Nephron (organoid): ENCODE measurements at regions not wholly inside any gene's neighbourhood (a gene's known extent, or its start where the extent isn't known, plus 50 kb on each side); places are given as distances from the start of the nearest gene placed in this dataset.

Experiments used
- H3K27ac Mint-ChIP-seq, 3 experiments: 2 replicates each; pipeline ENCODE4 v1.8.0; 2020; ENCODE audit warnings: mixed read lengths in 3 of 3, mild to moderate bottlenecking in 2 of 3, moderate library complexity in 1 of 3
- H3K27me3 Mint-ChIP-seq: 2 replicates; pipeline ENCODE4 v1.8.0; 2021; ENCODE audit warnings: low read depth, mild to moderate bottlenecking, moderate library complexity, mixed read lengths
- H3K36me3 Mint-ChIP-seq: 2 replicates; pipeline ENCODE4 v1.8.0; 2020; ENCODE audit warnings: low read depth, mixed read lengths
- H3K4me1 Mint-ChIP-seq: 2 replicates; pipeline ENCODE4 v1.8.0; 2020; ENCODE audit warnings: mixed read lengths
- H3K4me3 Mint-ChIP-seq, 3 experiments: 2 replicates each; pipeline ENCODE4 v1.8.0; 2020; ENCODE audit warnings: mild to moderate bottlenecking in 3 of 3, mixed read lengths in 3 of 3, moderate library complexity in 2 of 3
- H3K9me3 Mint-ChIP-seq: 2 replicates; pipeline ENCODE4 v1.8.0; 2020; ENCODE audit warnings: mixed read lengths
- TF ChIP-seq, protein P1 (sequence below), 3 experiments: fragments of 200-600 bp; sonication (generic); IDR thresholded peaks; one replicate each; pipeline ENCODE4 v1.5.0; 2021; ENCODE audit warnings: antibody characterized with exemption in 3 of 3; ENCODE audit not compliant: unreplicated experiment in 3 of 3

DNA sequence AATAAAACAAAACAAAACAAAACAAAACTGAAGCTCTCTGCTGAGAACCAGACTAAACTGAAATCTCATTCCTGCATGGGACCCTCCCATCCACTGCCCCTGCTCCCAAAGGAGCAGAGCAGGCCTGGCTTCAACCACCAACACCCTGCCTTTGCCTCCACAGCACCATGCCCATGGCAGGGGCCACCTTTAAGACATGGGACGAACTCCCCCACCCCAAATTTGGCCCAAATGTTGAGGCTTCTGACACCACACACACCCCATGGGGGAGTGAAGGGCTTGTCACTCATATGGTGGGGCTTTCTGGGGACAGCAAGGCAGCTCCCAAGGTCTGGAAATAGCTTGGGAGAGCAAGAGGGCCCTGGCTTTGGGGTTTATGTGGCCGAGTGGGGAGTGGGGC is 177.2 kb downstream of the KIF26A start:
- no peak overlapping the region for H3K27ac Mint-ChIP-seq
- peaks cover 3% of the 10 kb centered on the region for H3K9me3 Mint-ChIP-seq
- TF ChIP-seq, protein P1, sequence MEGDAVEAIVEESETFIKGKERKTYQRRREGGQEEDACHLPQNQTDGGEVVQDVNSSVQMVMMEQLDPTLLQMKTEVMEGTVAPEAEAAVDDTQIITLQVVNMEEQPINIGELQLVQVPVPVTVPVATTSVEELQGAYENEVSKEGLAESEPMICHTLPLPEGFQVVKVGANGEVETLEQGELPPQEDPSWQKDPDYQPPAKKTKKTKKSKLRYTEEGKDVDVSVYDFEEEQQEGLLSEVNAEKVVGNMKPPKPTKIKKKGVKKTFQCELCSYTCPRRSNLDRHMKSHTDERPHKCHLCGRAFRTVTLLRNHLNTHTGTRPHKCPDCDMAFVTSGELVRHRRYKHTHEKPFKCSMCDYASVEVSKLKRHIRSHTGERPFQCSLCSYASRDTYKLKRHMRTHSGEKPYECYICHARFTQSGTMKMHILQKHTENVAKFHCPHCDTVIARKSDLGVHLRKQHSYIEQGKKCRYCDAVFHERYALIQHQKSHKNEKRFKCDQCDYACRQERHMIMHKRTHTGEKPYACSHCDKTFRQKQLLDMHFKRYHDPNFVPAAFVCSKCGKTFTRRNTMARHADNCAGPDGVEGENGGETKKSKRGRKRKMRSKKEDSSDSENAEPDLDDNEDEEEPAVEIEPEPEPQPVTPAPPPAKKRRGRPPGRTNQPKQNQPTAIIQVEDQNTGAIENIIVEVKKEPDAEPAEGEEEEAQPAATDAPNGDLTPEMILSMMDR (IDR thresholded peaks at IDR 0.05; ENCODE audit: unreplicated experiment in 3 of 3): no peak

DNA sequence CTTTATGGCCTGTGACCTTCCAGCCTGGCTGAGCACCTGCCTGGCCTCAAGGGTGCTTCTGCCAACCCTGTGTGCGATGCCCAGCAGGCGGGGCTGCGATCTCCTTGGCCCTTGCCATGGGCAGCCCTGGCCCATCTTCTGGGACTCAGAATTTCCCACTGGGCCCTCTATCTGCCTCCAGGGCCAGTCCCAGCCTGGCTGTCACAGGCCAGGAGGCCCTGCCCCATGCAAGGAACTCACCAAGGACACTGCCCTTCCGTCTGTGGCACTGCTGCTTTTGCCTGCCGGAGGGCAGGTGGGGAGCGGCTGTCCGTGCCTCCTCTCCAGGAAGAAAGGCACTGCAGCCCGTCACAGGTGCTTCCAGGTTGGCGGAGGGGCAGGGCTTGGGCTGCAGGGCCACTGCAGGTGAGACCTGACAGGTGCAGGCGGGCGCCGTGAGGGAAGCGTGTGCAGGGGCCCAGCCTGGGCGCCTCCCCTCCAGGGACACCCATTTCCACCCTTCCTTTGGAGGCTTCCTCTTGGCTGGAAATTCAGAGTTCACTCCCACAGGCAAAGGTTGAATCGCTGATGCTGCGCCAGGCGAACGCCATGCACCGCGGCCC is 177.8 kb downstream of the KIF26A start:
- Mint-ChIP-seq H3K9me3 (peaks cover 3% of the 10 kb centered on the region), H3K4me3 (no peak overlapping the region), H3K36me3 (no peaks in the 10 kb centered on the region), H3K27ac (no peak overlapping the region), H3K27me3 (peaks cover 35% of the 10 kb centered on the region), H3K4me1 (no peaks in the 10 kb centered on the region)
- TF ChIP-seq, protein P1 (IDR thresholded peaks at IDR 0.05; ENCODE audit: unreplicated experiment in 3 of 3): no peak

More for the DNA sequence above, 177.2 kb downstream of the KIF26A start:
- Mint-ChIP-seq H3K4me1 (no peaks in the 10 kb centered on the region), H3K36me3 (no peaks in the 10 kb centered on the region), H3K4me3 (no peak overlapping the region), H3K27me3 (peaks cover 31% of the 10 kb centered on the region)

DNA sequence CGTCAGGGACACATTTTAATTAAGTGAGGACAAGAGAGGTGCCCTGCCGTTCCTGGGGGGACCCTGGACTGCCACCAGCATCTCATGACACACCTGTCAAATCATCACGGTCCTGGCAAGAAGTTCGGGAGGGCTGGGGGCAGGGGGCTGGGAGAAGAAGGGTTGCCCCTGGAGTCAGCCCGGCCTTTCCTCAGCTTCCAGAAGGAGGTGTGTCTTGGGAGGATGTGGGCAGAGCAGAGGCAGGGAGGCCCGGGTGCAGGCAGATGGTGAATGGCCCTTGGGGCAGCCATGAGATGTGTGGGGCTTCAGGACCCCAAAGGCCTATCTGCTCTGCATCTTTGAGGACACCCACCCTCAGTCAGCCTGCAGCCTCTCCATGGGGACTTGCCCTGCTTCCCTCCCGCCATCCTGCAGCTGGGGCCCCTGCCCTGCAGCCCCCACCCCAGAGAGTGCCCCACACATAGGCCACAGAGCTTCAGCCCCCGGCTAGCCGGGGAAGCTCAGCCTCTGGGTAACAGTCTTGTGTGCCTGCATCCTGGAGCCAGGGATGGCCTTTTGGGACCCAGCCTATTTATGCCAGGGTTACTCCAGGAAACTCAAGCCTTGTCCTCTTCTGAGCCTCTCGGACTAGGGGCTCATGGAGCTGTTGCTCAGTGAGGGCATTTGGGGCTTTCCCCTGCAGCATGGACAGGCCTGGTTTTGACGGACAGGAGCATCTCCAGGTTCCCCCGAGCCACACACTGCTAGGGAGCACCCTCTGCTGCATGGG is 178.5 kb downstream of the KIF26A start:
- Mint-ChIP-seq H3K4me1 (no peaks in the 10 kb centered on the region), H3K4me3 (no peak overlapping the region), H3K9me3 (no peaks in the 10 kb centered on the region), H3K27me3 (peaks cover 41% of the 10 kb centered on the region), H3K27ac (no peak overlapping the region), H3K36me3 (no peaks in the 10 kb centered on the region)
- TF ChIP-seq, protein P1 (IDR thresholded peaks at IDR 0.05; ENCODE audit: unreplicated experiment in 3 of 3): no peak

DNA sequence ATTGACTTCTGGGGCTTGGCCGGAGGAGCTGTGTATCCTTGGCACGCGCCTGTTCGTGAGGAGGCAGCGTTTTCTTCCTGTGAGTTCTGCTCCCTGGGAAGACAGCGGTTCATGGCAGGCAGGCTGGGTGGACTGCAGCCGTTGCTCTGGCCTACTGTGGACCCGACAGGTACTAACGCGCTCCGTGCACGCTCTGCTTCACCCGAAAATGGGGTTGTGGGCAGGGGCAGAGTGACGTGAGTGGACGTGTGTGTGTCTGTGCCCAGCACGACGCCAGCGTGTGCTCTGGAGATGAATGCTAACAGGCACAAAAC is 179.1 kb downstream of the KIF26A start:
- no peaks in the 10 kb centered on the region for H3K36me3 Mint-ChIP-seq
- no peaks in the 10 kb centered on the region for H3K4me1 Mint-ChIP-seq
- no peaks in the 10 kb centered on the region for H3K9me3 Mint-ChIP-seq
- H3K27me3 Mint-ChIP-seq: peaks cover 42% of the 10 kb centered on the region
- no peak overlapping the region for H3K27ac Mint-ChIP-seq
- TF ChIP-seq, protein P1 (IDR thresholded peaks at IDR 0.05; ENCODE audit: unreplicated experiment in 3 of 3): no peak
- no peak overlapping the region for H3K4me3 Mint-ChIP-seq

DNA sequence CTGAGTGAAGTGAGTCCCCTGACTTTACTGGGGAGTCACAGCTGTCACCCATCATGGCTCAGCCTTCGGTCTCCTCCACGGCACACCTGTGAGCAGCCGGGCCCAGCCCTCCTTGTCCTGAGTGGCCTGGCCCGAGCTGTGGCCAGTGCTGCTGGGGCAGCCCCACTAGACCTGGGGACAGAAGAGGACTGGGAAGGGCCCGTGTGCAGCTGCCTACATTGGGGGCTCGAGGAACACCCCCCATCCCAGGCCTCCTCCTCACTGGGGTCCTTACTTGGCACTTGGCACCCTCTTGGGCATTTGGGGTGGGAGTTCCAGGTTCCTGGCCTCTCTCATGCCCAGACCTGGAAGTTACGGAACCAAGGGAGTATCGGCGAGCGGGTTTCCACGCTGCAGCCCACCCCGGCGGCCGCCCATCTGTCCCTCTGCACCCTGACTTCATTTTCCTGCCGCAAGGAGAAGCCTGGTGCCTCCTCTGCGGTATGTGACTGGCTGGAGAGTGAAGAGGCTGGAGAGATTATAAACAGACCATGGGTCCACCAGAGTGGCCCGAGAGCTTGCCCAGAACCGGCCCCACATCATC is 179.7 kb downstream of the KIF26A start:
- Mint-ChIP-seq H3K36me3 (no peaks in the 10 kb centered on the region), H3K4me3 (no peak overlapping the region), H3K27ac (no peak overlapping the region), H3K27me3 (peaks cover 44% of the 10 kb centered on the region), H3K4me1 (no peaks in the 10 kb centered on the region), H3K9me3 (no peaks in the 10 kb centered on the region)
- TF ChIP-seq, protein P1 (IDR thresholded peaks at IDR 0.05; ENCODE audit: unreplicated experiment in 3 of 3): no peak
